IMR-90 (cell line): ENCODE measurements at regions not wholly inside any gene's neighbourhood (a gene's known extent, or its start where the extent isn't known, plus 50 kb on each side); places are given as distances from the start of the nearest gene placed in this dataset.

ENCODE experiments used
- ATAC-seq: fragments of 200-7000 bp; cut with Tn5 transposase; 2 replicates; pipeline ENCODE4 v1.9.1; 2020; ENCODE audit warnings: low read depth, mild to moderate bottlenecking, moderate library complexity
- BruUV-seq: library from RNA; stranded (reverse); fragments of 400-500 nt; replicated peaks from 2 replicates; lab custom pipeline; 2021; lab: Mats Ljungman, UMichigan
- CTCF ChIA-PET: fragments of 300-600 bp; formaldehyde crosslinking; extraction: SDS; loops from one replicate; lab custom pipeline; 2021; ENCODE audit warnings: antibody characterized with exemption; lab: Yijun Ruan, JAX
- POLR2A ChIA-PET: fragments of 300-600 bp; sonication (Branson Sonifier 250); formaldehyde crosslinking; loops from one replicate; lab custom pipeline; 2022; ENCODE audit warnings: antibody characterized with exemption; ENCODE audit not compliant: unreplicated experiment; lab: Charles Lee
- DNase-seq: peaks from one replicate; pipeline ENCODE4 v3.0.0; 2013
- H2AFZ ChIP-seq: replicated peaks from 2 replicates; pipeline ENCODE3; 2013; ENCODE audit warnings: low read length, mild to moderate bottlenecking; ENCODE audit not compliant: poor library complexity
- H2AK5ac ChIP-seq: 2 replicates; pipeline ENCODE4 v1.6.1; 2013; ENCODE audit warnings: low read depth, low read length, inconsistent platforms
- H2AK9ac ChIP-seq: replicated peaks from 2 replicates; pipeline ENCODE3; 2013; ENCODE audit warnings: mild to moderate bottlenecking, low read depth, low read length, moderate library complexity; ENCODE audit not compliant: poor library complexity
- H2BK120ac ChIP-seq: 2 replicates; pipeline ENCODE4 v1.6.1; 2013; ENCODE audit warnings: low read depth, low read length, inconsistent platforms
- H2BK15ac ChIP-seq: 3 replicates; pipeline ENCODE4 v1.6.1; 2013; ENCODE audit warnings: low read depth, low read length, inconsistent platforms
- H2BK20ac ChIP-seq: 2 replicates; pipeline ENCODE4 v1.6.1; 2013; ENCODE audit warnings: low read depth, mild to moderate bottlenecking, inconsistent platforms, low read length, moderate library complexity
- H2BK5ac ChIP-seq: 2 replicates; pipeline ENCODE4 v1.6.1; 2013; ENCODE audit warnings: mild to moderate bottlenecking, low read depth, low read length, inconsistent platforms; ENCODE audit not compliant: poor library complexity, severe bottlenecking
- H3K14ac ChIP-seq: replicated peaks from 2 replicates; pipeline ENCODE4 v1.6.1; 2013; ENCODE audit warnings: low read depth, low read length, inconsistent platforms
- H3K18ac ChIP-seq: 2 replicates; pipeline ENCODE4 v1.6.1; 2013; ENCODE audit warnings: low read depth, low read length, control low read depth
- H3K23ac ChIP-seq: 2 replicates; pipeline ENCODE4 v1.6.1; 2013; ENCODE audit warnings: low read depth, low read length, inconsistent platforms
- H3K27ac ChIP-seq: 2 replicates; pipeline ENCODE4 v1.5.1; 2013; ENCODE audit warnings: mild to moderate bottlenecking, control low read depth, low read length; ENCODE audit not compliant: insufficient read depth
- H3K27me3 ChIP-seq: 2 replicates; pipeline ENCODE4 v1.6.1; 2013; ENCODE audit warnings: low read length; ENCODE audit not compliant: control insufficient read depth, insufficient read depth
- H3K36me3 ChIP-seq: 2 replicates; pipeline ENCODE4 v1.6.1; 2013; ENCODE audit warnings: low read length, mixed read lengths; ENCODE audit not compliant: control insufficient read depth, insufficient read depth
- H3K4ac ChIP-seq: 2 replicates; pipeline ENCODE4 v1.6.1; 2013; ENCODE audit warnings: low read depth, low read length, inconsistent platforms
- H3K4me1 ChIP-seq: 2 replicates; pipeline ENCODE4 v1.6.1; 2013; ENCODE audit warnings: low read length, mixed read lengths; ENCODE audit not compliant: control insufficient read depth, insufficient read depth
- H3K4me2 ChIP-seq: 2 replicates; pipeline ENCODE4 v1.6.1; 2013; ENCODE audit warnings: low read depth, mild to moderate bottlenecking, control low read depth, low read length, moderate library complexity
- H3K4me3 ChIP-seq: 2 replicates; pipeline ENCODE4 v1.5.1; 2013; ENCODE audit warnings: low read depth, mild to moderate bottlenecking, control low read depth, low read length, moderate library complexity; ENCODE audit not compliant: insufficient read depth
- H3K56ac ChIP-seq: 2 replicates; pipeline ENCODE4 v1.6.1; 2013; ENCODE audit warnings: low read length, inconsistent platforms; ENCODE audit not compliant: insufficient read depth; ENCODE audit errors: extremely low read depth
- H3K79me1 ChIP-seq, 2 experiments: 2 replicates each; pipeline ENCODE4 v1.6.1; 2013; ENCODE audit warnings: low read length in 2 of 2, inconsistent platforms in 1 of 2, low read depth in 1 of 2
- H3K9ac ChIP-seq: 2 replicates; pipeline ENCODE4 v1.6.1; 2013; ENCODE audit warnings: low read depth, low read length, control low read depth
- H3K9me1 ChIP-seq: 2 replicates; pipeline ENCODE4 v1.6.1; 2013; ENCODE audit warnings: low read length, inconsistent platforms; ENCODE audit not compliant: insufficient read depth
- H3K9me3 ChIP-seq: 2 replicates; pipeline ENCODE4 v1.6.1; 2013; ENCODE audit warnings: low read length; ENCODE audit not compliant: control insufficient read depth, insufficient read depth
- H4K20me1 ChIP-seq: 2 replicates; pipeline ENCODE4 v1.6.1; 2013; ENCODE audit warnings: low read length, inconsistent platforms; ENCODE audit not compliant: insufficient read depth
- H4K5ac ChIP-seq: 2 replicates; pipeline ENCODE4 v1.6.1; 2013; ENCODE audit warnings: mild to moderate bottlenecking, low read depth, low read length, control low read depth
- H4K8ac ChIP-seq, 2 experiments: 2 replicates each; pipeline ENCODE4 v1.6.1; 2013; ENCODE audit warnings: low read depth in 2 of 2, low read length in 2 of 2, control low read depth in 1 of 2, inconsistent platforms in 1 of 2
- H4K91ac ChIP-seq: 2 replicates; pipeline ENCODE4 v1.6.1; 2013; ENCODE audit warnings: low read depth, low read length, inconsistent platforms; ENCODE audit not compliant: insufficient read depth
- BHLHE40 ChIP-seq: fragments of 150-350 bp; IDR thresholded peaks from 2 replicates; pipeline ENCODE4 v1.6.1; 2016; ENCODE audit warnings: mild to moderate bottlenecking, low read depth, low read length
- CEBPB ChIP-seq: IDR thresholded peaks from 2 replicates; pipeline ENCODE4 v1.6.1; 2012; ENCODE audit warnings: low read depth, low read length, improper control_type of control experiment
- CHD1 ChIP-seq: IDR thresholded peaks from 2 replicates; pipeline ENCODE4 v1.6.1; 2012; ENCODE audit warnings: low read depth, low read length, improper control_type of control experiment
- FOS ChIP-seq: fragments of 150-350 bp; IDR thresholded peaks from 2 replicates; pipeline ENCODE4 v1.6.1; 2016; ENCODE audit warnings: low read depth, low read length
- MAFK ChIP-seq: IDR thresholded peaks from 2 replicates; pipeline ENCODE4 v1.6.1; 2012; ENCODE audit warnings: low read depth, low read length, improper control_type of control experiment
- MAZ ChIP-seq: IDR thresholded peaks from 2 replicates; pipeline ENCODE4 v1.6.1; 2012; ENCODE audit warnings: low read depth, mild to moderate bottlenecking, low read length, improper control_type of control experiment, moderate library complexity, borderline replicate concordance
- MXI1 ChIP-seq: IDR thresholded peaks from 2 replicates; pipeline ENCODE4 v1.6.1; 2012; ENCODE audit warnings: low read depth, mild to moderate bottlenecking, low read length, moderate library complexity, borderline replicate concordance
- NFE2L2 ChIP-seq: fragments of 150-350 bp; IDR thresholded peaks from 2 replicates; pipeline ENCODE4 v1.6.1; 2016; ENCODE audit warnings: low read depth, mild to moderate bottlenecking, low read length
- POLR2A ChIP-seq: IDR thresholded peaks from 2 replicates; pipeline ENCODE4 v1.6.1; 2012; ENCODE audit warnings: mild to moderate bottlenecking, low read depth, low read length
- RAD21 ChIP-seq: IDR thresholded peaks from 2 replicates; pipeline ENCODE4 v1.6.1; 2012; ENCODE audit warnings: low read length, improper control_type of control experiment
- RCOR1 ChIP-seq: IDR thresholded peaks from 2 replicates; pipeline ENCODE4 v1.6.1; 2012; ENCODE audit warnings: mild to moderate bottlenecking, low read length, improper control_type of control experiment; ENCODE audit not compliant: insufficient replicate concordance
- RFX5 ChIP-seq: IDR thresholded peaks from 2 replicates; pipeline ENCODE4 v1.8.0; 2012; ENCODE audit warnings: low read depth, mild to moderate bottlenecking, low read length, moderate library complexity
- SMC3 ChIP-seq: fragments of 150-350 bp; IDR thresholded peaks from 2 replicates; pipeline ENCODE4 v1.6.1; 2016; ENCODE audit warnings: low read depth, mild to moderate bottlenecking, antibody characterized with exemption, low read length, moderate library complexity
- WGBS, 2 experiments: methylation state at CpG; one replicate each; pipeline versions ENCODE4 v1.1.5 to v1.1.7; 2013; ENCODE audit warnings: missing lambda C conversion rate in 2 of 2; ENCODE audit not compliant: insufficient read length in 1 of 2; ENCODE audit errors: extremely low coverage in 2 of 2; 5-methylcytosine and 5-hydroxymethylcytosine counted together
- dilution Hi-C: fragments of 300-500 bp; cut with HindIII; formaldehyde crosslinking; loops from one replicate; pipeline ENCODE4 v1.14.3; 2018; ENCODE audit warnings: low sequenced_read_pairs; ENCODE audit not compliant: unreplicated experiment
- in situ Hi-C: fragments of 300-500 bp; cut with MboI; formaldehyde crosslinking; loops from 3 replicates; pipeline ENCODE4 v1.14.3; 2019; ENCODE audit warnings: low sequenced_read_pairs, inconsistent platforms, mixed read lengths
- intact Hi-C: fragments of 100-400 bp; cut with micrococcal nuclease; formaldehyde crosslinking; loops from 2 replicates; pipeline ENCODE4 v1.10.0; 2022
- TF ChIP-seq, protein P1 (sequence below): fragments of 150-350 bp; IDR thresholded peaks from 2 replicates; pipeline ENCODE4 v1.6.1; 2017; ENCODE audit warnings: mild to moderate bottlenecking, antibody characterized with exemption, low read length, low read depth
- TF ChIP-seq, protein P2 (sequence below): fragments of 150-350 bp; IDR thresholded peaks from 2 replicates; pipeline ENCODE4 v1.6.1; 2016; ENCODE audit warnings: low read depth, mild to moderate bottlenecking, low read length, moderate library complexity, borderline replicate concordance
- TF ChIP-seq, protein P3 (sequence below): conservative IDR thresholded peaks from 2 replicates; pipeline ENCODE4 v1.5.1; 2012; ENCODE audit warnings: mild to moderate bottlenecking, low read depth, low read length, improper control_type of control experiment

DNA sequence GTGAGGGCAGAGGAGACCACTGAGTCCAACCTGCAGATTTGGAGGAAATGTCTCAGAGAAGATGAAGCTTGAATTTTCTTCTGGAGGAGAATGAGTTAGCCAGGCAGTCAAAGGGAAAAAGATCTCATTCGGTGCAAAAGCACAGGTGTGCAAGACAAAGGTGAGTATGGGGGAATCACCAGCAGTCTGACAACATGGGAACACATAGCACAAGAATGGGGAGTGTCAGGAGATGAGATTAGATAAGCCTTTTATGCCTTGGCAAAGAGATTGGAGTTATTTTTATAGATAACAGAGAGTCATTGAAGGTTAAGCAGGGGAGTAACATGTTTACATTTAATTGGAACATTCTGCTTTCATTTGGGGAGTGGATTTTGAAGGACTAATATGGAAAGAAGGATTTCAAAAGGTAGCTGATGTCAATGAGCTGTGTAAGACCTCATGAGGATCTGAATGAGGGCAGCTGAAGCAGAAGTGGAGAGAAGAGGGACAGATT is 171.3 kb upstream of the NTF3 start:
- Histone ChIP-seq H3K23ac (no peak overlapping the region), H3K36me3 (no peaks in the 10 kb centered on the region), H4K5ac (no peak overlapping the region), H3K9ac (no peak overlapping the region), H4K20me1 (no peaks in the 10 kb centered on the region), H2BK5ac (no peak overlapping the region), H3K4me2 (no peak overlapping the region), H3K27ac (no peak overlapping the region), H3K4me1 (peaks cover 16% of the 10 kb centered on the region), H2BK15ac (peak overlapping the region; percentile 65; the same call in 2 of the 3 replicates), H2AK9ac (no peak overlapping the region), H2BK120ac (peak overlapping the region; percentile 21; the same call in 1 of the 2 replicates), H4K91ac (no peak overlapping the region), H4K8ac (no peak overlapping the region), H3K9me1 (peaks cover 20% of the 10 kb centered on the region), H3K4ac (no peak overlapping the region; the same call in 1 of the 2 replicates), H3K27me3 (no peaks in the 10 kb centered on the region), H3K79me1 (no peaks in the 10 kb centered on the region; a peak in 1 of 4 replicates), H3K14ac (no peak overlapping the region), H3K9me3 (no peaks in the 10 kb centered on the region), H2BK20ac (peak overlapping the region; percentile 23; the same call in 1 of the 2 replicates), H3K4me3 (no peak overlapping the region), H3K56ac (no peak overlapping the region), H2AK5ac (peak overlapping the region; percentile 45; the same call in 1 of the 2 replicates), H3K18ac (peak overlapping the region; percentile 37; the same call in 1 of the 2 replicates), H2AFZ (no peak overlapping the region)
- no peak for ATAC-seq
- POLR2A ChIA-PET: no interaction called here
- TF ChIP-seq, protein P1, sequence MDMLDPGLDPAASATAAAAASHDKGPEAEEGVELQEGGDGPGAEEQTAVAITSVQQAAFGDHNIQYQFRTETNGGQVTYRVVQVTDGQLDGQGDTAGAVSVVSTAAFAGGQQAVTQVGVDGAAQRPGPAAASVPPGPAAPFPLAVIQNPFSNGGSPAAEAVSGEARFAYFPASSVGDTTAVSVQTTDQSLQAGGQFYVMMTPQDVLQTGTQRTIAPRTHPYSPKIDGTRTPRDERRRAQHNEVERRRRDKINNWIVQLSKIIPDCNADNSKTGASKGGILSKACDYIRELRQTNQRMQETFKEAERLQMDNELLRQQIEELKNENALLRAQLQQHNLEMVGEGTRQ: no peak
- TF ChIP-seq MXI1: no peak
- no peak for TF ChIP-seq NFE2L2
- TF ChIP-seq MAFK: no peak
- no peak for TF ChIP-seq SMC3
- no peak for TF ChIP-seq POLR2A
- no peak for TF ChIP-seq CHD1
- no peak for TF ChIP-seq RAD21
- TF ChIP-seq FOS: no peak
- no peak for TF ChIP-seq RFX5
- TF ChIP-seq, protein P2, sequence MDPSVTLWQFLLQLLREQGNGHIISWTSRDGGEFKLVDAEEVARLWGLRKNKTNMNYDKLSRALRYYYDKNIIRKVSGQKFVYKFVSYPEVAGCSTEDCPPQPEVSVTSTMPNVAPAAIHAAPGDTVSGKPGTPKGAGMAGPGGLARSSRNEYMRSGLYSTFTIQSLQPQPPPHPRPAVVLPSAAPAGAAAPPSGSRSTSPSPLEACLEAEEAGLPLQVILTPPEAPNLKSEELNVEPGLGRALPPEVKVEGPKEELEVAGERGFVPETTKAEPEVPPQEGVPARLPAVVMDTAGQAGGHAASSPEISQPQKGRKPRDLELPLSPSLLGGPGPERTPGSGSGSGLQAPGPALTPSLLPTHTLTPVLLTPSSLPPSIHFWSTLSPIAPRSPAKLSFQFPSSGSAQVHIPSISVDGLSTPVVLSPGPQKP: no peak
- TF ChIP-seq MAZ: no peak
- no peak for TF ChIP-seq RCOR1
- TF ChIP-seq, protein P3, sequence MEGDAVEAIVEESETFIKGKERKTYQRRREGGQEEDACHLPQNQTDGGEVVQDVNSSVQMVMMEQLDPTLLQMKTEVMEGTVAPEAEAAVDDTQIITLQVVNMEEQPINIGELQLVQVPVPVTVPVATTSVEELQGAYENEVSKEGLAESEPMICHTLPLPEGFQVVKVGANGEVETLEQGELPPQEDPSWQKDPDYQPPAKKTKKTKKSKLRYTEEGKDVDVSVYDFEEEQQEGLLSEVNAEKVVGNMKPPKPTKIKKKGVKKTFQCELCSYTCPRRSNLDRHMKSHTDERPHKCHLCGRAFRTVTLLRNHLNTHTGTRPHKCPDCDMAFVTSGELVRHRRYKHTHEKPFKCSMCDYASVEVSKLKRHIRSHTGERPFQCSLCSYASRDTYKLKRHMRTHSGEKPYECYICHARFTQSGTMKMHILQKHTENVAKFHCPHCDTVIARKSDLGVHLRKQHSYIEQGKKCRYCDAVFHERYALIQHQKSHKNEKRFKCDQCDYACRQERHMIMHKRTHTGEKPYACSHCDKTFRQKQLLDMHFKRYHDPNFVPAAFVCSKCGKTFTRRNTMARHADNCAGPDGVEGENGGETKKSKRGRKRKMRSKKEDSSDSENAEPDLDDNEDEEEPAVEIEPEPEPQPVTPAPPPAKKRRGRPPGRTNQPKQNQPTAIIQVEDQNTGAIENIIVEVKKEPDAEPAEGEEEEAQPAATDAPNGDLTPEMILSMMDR: no peak
- TF ChIP-seq BHLHE40: no peak
- no peak for TF ChIP-seq CEBPB
- dilution Hi-C loops: no loop called here
- intact Hi-C loops: loop anchor here (10.0 kb wide), 1 partner anchor 156 kb away; no protein-coding TSS in a partner anchor
- no CpG with 5 or more reads among the region's 1 CpG for WGBS, 2 experiments
- in situ Hi-C loops: no loop called here
- no peak for DNase-seq
- CTCF ChIA-PET: no interaction called here
- BruUV-seq: no TSS peak
